LNCAP (cell line): ENCODE measurements at regions not wholly inside any gene's neighbourhood (a gene's known extent, or its start where the extent isn't known, plus 50 kb on each side); places are given as distances from the start of the nearest gene placed in this dataset.
A peak's percentile ranks its signal among the peaks of the same experiment; 100 is the strongest.

Source experiments
- TF ChIP-seq, protein P1 (sequence below): fragments of 450-650 bp; IDR thresholded peaks from 2 replicates; pipeline ENCODE4 v1.5.1; 2017; ENCODE audit warnings: mild to moderate bottlenecking

DNA sequence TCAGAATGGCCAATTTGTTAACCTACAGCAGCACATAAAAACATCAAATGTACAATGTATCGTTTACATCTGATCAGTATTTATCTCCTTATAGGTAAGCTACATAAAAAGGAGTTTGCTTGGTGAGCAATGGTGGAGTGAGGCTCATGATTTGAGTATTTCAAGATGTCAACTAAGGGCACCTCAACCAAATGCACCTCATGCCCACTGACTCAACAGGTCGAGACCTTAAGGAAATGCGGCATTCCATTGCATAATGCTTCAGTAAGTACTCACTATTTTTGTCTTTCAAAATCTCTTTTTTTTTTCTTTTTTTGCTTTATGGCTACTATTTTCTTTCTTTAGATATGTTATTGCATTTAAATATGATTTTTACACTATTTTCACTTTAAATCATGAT, 181.0 kb upstream of the TLL1 start:
- TF ChIP-seq, protein P1, sequence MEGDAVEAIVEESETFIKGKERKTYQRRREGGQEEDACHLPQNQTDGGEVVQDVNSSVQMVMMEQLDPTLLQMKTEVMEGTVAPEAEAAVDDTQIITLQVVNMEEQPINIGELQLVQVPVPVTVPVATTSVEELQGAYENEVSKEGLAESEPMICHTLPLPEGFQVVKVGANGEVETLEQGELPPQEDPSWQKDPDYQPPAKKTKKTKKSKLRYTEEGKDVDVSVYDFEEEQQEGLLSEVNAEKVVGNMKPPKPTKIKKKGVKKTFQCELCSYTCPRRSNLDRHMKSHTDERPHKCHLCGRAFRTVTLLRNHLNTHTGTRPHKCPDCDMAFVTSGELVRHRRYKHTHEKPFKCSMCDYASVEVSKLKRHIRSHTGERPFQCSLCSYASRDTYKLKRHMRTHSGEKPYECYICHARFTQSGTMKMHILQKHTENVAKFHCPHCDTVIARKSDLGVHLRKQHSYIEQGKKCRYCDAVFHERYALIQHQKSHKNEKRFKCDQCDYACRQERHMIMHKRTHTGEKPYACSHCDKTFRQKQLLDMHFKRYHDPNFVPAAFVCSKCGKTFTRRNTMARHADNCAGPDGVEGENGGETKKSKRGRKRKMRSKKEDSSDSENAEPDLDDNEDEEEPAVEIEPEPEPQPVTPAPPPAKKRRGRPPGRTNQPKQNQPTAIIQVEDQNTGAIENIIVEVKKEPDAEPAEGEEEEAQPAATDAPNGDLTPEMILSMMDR, result no peak

DNA sequence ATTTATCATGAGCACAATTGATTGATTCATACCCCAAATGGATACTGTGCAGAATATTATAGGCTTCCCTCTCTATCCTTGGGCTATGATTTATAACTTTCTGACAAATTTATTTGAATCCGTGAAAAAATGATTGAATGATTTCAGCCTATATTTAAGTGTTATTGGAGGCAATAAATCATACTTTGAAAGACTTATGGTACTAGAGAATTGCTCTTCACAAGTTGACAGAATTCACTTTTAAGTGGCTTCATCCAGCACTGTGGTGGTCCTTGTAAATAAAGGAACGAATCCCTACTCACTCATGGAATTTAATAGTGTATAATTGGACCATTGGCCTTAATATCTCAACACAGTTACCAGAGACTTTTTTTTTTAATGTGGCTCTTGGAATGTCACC, 174.8 kb upstream of the TLL1 start:
- TF ChIP-seq, protein P1, result no peak

DNA sequence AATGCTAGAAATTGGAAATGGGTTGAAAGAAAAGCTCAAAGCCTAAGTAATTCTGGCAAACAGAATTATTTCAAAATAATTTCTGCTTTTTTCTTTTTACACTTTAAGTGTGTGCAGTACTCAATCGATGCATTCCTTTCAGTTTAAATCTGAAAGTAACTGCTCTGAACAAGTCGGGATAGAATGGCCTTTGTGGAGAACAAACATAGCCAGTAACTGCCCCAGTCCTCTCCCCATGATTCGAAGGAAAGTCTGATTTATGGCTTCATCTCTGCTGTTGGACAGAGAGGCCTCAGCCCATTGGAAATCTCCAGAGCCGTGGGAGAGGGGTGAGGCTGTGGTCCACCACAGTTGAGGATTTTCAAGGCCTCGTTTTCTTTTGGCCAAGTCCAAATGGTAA, 174.0 kb upstream of the TLL1 start:
- TF ChIP-seq, protein P1, result no peak

- TF ChIP-seq, protein P1, result peak; percentile 25; the same call in 1 of the 2 replicates
Measured at GRCh38 chr4:165700855-165701254, 172.2 kb upstream of the TLL1 start.

DNA sequence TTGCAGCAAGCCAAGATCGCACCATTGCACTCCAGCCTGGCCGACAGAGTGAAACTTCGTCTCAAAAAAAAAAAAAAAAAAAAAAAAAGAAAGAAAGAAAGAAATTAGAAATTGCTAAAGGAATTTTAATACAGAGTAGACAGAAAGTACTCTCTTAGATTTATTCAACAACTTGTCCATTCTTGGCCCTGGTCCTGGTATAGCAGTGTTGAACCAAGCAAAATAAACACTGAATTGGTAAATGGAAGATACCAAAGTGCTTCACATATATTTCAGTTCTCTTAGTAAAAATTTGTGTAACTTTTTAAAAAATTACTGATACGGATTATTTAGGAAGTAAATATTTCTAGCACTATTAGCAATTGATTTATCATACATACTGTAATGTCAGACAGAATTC, 165.9 kb upstream of the TLL1 start:
- TF ChIP-seq, protein P1, result no peak

GRCh38 chr4:165709516-165709915, 163.5 kb upstream of the TLL1 start:
- TF ChIP-seq, protein P1, result no peak

DNA sequence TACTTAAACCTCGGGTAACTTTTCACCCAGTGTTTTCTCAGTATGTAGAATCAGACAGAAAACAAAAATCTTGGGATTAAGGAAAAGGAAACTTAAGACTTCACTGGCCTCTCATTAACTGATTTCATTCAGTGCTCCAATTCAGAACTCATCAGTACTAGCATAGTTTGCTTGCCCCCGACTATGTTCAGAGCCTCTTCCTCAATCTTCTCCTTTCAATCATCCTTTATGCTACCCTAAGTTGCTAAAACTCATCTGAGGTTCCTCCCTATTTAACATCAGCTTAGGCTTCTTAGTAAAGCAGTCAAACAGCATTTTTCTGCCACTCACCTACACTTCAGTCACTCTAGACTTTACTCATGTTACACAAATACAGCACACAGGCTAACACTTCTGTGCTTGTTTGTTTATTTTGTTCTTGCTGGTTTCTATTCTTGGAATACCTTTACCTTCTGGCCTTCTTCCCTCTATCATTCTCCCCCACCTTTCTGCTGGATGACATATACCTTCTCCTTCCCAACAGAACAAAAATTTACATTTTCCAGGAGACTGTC, 163.0 kb upstream of the TLL1 start:
- TF ChIP-seq, protein P1, result no peak

GRCh38 chr4:165711436-165711835, 161.6 kb upstream of the TLL1 start:
- TF ChIP-seq, protein P1, result no peak
